ENCODE measurements at regions not wholly inside any gene's neighbourhood (a gene's known extent, or its start where the extent isn't known, plus 50 kb on each side); places are given as distances from the start of the nearest gene placed in this dataset.

DNA sequence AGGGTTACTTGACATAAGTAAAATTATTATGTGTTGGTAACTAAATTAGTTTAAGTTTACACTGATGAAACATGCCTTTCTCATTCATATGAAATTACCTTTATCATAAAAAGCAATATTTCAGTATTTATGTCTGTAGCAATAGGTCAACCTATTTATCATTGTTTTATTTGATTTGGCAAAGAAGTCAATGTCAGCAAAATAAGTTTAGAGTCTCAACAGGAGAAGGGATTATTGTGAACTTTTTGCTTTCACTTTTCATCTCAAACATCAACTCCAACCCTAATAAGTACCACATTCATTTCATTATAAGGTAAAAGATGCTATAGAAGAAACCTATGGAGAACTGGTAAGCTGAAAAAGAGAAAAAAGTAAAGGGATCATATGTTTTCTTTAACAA lies 1015.4 kb upstream of the ADGRL4 start:
- TF ChIP-seq, protein P1, sequence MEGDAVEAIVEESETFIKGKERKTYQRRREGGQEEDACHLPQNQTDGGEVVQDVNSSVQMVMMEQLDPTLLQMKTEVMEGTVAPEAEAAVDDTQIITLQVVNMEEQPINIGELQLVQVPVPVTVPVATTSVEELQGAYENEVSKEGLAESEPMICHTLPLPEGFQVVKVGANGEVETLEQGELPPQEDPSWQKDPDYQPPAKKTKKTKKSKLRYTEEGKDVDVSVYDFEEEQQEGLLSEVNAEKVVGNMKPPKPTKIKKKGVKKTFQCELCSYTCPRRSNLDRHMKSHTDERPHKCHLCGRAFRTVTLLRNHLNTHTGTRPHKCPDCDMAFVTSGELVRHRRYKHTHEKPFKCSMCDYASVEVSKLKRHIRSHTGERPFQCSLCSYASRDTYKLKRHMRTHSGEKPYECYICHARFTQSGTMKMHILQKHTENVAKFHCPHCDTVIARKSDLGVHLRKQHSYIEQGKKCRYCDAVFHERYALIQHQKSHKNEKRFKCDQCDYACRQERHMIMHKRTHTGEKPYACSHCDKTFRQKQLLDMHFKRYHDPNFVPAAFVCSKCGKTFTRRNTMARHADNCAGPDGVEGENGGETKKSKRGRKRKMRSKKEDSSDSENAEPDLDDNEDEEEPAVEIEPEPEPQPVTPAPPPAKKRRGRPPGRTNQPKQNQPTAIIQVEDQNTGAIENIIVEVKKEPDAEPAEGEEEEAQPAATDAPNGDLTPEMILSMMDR (IDR thresholded peaks at IDR 0.05; ENCODE audit: insufficient read depth, low read length, poor library complexity, severe bottlenecking): no peak
- no peak for TF ChIP-seq EZH2phosphoT487 (conservative IDR thresholded peaks at IDR 0.05; ENCODE audit: low read length)

Measured in SU-DHL-6 (cell line).